ENCODE measurements at regions not wholly inside any gene's neighbourhood (a gene's known extent, or its start where the extent isn't known, plus 50 kb on each side); places are given as distances from the start of the nearest gene placed in this dataset.

- no peaks in the 10 kb centered on the region for H4K20me1 ChIP-seq (ENCODE audit: insufficient read depth, low read length)
- H3K4me1 ChIP-seq (ENCODE audit: low read length) = 0 out of 2 replicates have a peak, but pooled peaks cover 3% of the 10 kb centered on the region
- H3K27me3 ChIP-seq (ENCODE audit: low read depth, low read length) = no peaks in the 10 kb centered on the region
- H3K36me3 ChIP-seq (replicated peaks; ENCODE audit: low read depth, low read length) = no peaks in the 10 kb centered on the region
- TF ChIP-seq EZH2phosphoT487 (IDR thresholded peaks at IDR 0.05; ENCODE audit: low read depth) (no peak), CTCF (IDR thresholded peaks at IDR 0.05; ENCODE audit: low read depth, low read length) (no peak)
- no peaks in the 10 kb centered on the region for H3K9me3 ChIP-seq (ENCODE audit: insufficient read depth, low read length)
- no peak overlapping the region for H3K9ac ChIP-seq (ENCODE audit: low read length)
- H2AFZ ChIP-seq (ENCODE audit: low read depth, low read length) = no peak overlapping the region
- H3K4me3 ChIP-seq (ENCODE audit: low read length) = no peak overlapping the region
- no peaks in the 10 kb centered on the region for H3K79me2 ChIP-seq (ENCODE audit: low read length)
- no peak overlapping the region for H3K4me2 ChIP-seq (ENCODE audit: low read length)
- no peak overlapping the region for H3K27ac ChIP-seq (ENCODE audit: low read length)
Measured at GRCh38 chr5:63101870-63102269, 523.3 kb downstream of the LRRC70 start.

DNA sequence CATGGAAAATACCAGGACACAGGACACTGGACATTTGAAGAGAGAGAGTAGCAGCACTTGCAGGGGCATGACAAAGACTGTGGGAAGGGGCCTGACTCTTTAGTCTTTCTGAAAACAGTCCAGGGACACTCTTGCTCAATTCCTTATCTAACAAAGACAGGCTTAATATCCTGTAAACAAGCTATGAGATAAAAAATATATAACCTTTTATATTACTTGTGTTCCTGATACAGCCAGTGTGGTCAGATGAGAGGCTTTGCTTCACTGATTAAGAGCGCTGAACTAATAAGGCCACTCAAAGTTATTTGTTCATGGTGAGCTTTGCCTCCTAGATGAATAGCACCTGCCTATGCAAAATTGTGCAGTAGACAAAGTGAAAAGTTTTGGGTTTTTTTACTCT lies 518.7 kb downstream of the LRRC70 start:
- no peak overlapping the region for H2AFZ ChIP-seq (ENCODE audit: low read depth, low read length)
- no peak overlapping the region for H3K4me3 ChIP-seq (ENCODE audit: low read length)
- no peaks in the 10 kb centered on the region for H4K20me1 ChIP-seq (ENCODE audit: insufficient read depth, low read length)
- no peak overlapping the region for H3K4me2 ChIP-seq (ENCODE audit: low read length)
- no peaks in the 10 kb centered on the region for H3K9me3 ChIP-seq (ENCODE audit: insufficient read depth, low read length)
- no peak overlapping the region for H3K27ac ChIP-seq (ENCODE audit: low read length)
- H3K9ac ChIP-seq (ENCODE audit: low read length) = no peak overlapping the region
- H3K36me3 ChIP-seq (replicated peaks; ENCODE audit: low read depth, low read length) = no peaks in the 10 kb centered on the region
- no peak for TF ChIP-seq CTCF (IDR thresholded peaks at IDR 0.05; ENCODE audit: low read depth, low read length)
- no peak for TF ChIP-seq EZH2phosphoT487 (IDR thresholded peaks at IDR 0.05; ENCODE audit: low read depth)
- no peaks in the 10 kb centered on the region for H3K79me2 ChIP-seq (ENCODE audit: low read length)
- H3K27me3 ChIP-seq (ENCODE audit: low read depth, low read length) = no peaks in the 10 kb centered on the region
- H3K4me1 ChIP-seq (ENCODE audit: low read length) = 0 out of 2 replicates have a peak, but pooled peaks cover 3% of the 10 kb centered on the region

DNA sequence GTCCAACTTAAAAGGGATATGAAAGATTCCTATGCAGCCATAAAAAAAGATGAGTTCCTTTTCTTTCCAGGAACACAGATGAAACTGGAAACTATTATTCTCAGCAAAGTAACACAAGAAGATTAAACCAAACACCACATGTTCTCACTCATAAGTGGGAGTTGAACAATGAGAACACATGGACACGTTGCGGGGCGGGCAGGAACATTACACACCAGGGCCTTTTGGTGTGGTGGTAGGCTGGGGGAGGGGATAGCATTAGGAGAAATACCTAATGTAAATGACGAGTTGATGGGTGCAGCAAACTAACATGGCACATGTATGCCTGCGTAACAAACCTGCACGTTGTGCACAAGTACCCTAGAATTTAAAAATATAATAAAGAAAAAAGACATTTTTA lies 516.1 kb downstream of the LRRC70 start:
- Histone ChIP-seq H3K36me3 (replicated peaks; ENCODE audit: low read depth, low read length) (no peaks in the 10 kb centered on the region), H3K9me3 (ENCODE audit: insufficient read depth, low read length) (no peaks in the 10 kb centered on the region), H3K9ac (ENCODE audit: low read length) (no peak overlapping the region), H3K79me2 (ENCODE audit: low read length) (no peaks in the 10 kb centered on the region), H4K20me1 (ENCODE audit: insufficient read depth, low read length) (no peaks in the 10 kb centered on the region), H3K4me1 (ENCODE audit: low read length) (no peaks in the 10 kb centered on the region), H3K4me3 (ENCODE audit: low read length) (no peak overlapping the region), H3K27ac (ENCODE audit: low read length) (no peak overlapping the region), H3K4me2 (ENCODE audit: low read length) (no peak overlapping the region), H2AFZ (ENCODE audit: low read depth, low read length) (no peak overlapping the region), H3K27me3 (ENCODE audit: low read depth, low read length) (no peaks in the 10 kb centered on the region)
- TF ChIP-seq CTCF (IDR thresholded peaks at IDR 0.05; ENCODE audit: low read depth, low read length) (no peak), EZH2phosphoT487 (IDR thresholded peaks at IDR 0.05; ENCODE audit: low read depth) (no peak)

DNA sequence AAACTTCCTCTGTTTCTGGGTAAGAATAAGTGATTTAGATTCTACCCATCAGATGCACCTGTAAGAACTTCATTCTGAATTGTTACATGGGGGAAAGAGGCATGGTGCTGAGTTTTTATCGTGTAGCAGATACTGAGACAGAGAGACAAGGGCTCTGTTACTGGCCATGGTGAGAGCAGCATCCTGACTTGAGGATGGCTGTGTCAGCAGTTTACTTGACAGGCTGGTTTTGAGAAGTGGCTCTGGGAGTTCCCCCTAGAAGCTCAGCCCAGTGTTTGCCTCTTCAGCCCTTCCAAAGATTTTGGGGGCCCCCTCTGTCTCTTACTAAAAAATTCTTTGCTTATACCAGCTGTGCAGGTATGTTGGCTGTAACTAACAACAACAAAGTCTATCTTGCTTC lies 510.5 kb downstream of the LRRC70 start:
- H3K36me3 ChIP-seq (replicated peaks; ENCODE audit: low read depth, low read length) = no peaks in the 10 kb centered on the region
- H4K20me1 ChIP-seq (ENCODE audit: insufficient read depth, low read length) = no peaks in the 10 kb centered on the region
- TF ChIP-seq CTCF (IDR thresholded peaks at IDR 0.05; ENCODE audit: low read depth, low read length) = no peak
- TF ChIP-seq EZH2phosphoT487 (IDR thresholded peaks at IDR 0.05; ENCODE audit: low read depth) = no peak
- H3K4me2 ChIP-seq (ENCODE audit: low read length) = no peak overlapping the region
- no peaks in the 10 kb centered on the region for H3K4me1 ChIP-seq (ENCODE audit: low read length)
- H3K79me2 ChIP-seq (ENCODE audit: low read length) = no peaks in the 10 kb centered on the region
- H3K27ac ChIP-seq (ENCODE audit: low read length) = no peak overlapping the region
- H2AFZ ChIP-seq (ENCODE audit: low read depth, low read length) = no peak overlapping the region
- no peaks in the 10 kb centered on the region for H3K27me3 ChIP-seq (ENCODE audit: low read depth, low read length)
- H3K9ac ChIP-seq (ENCODE audit: low read length) = no peak overlapping the region
- H3K9me3 ChIP-seq (ENCODE audit: insufficient read depth, low read length) = no peaks in the 10 kb centered on the region
- no peak overlapping the region for H3K4me3 ChIP-seq (ENCODE audit: low read length)
